GM18511 (cell line): ENCODE measurements at regions not wholly inside any gene's neighbourhood (a gene's known extent, or its start where the extent isn't known, plus 50 kb on each side); places are given as distances from the start of the nearest gene placed in this dataset.
"Not testable (repeated sequence)": the region's sequence is repeated elsewhere in the genome, so short reads cannot be mapped to it uniquely, and the experiment has no call there.

ENCODE experiments used
- ATAC-seq: cut with Tn5 transposase; IDR thresholded peaks from one replicate; pipeline ENCODE4 v1.9.1; 2021; ENCODE audit warnings: mild to moderate bottlenecking, moderate library complexity; ENCODE audit not compliant: unreplicated experiment

GRCh38 chr11:64428693-64429092 lies 69.7 kb downstream of the RPS6KA4 start:
- ATAC-seq = no peak

GRCh38 chr11:64429970-64430369 lies 71.0 kb downstream of the RPS6KA4 start:
- ATAC-seq = no peak

GRCh38 chr11:64430645-64431044 lies 71.7 kb downstream of the RPS6KA4 start:
- ATAC-seq = no peak

- no peak for ATAC-seq
Measured at GRCh38 chr11:64436000-64436399, 77.0 kb downstream of the RPS6KA4 start.

- no peak for ATAC-seq
Measured at GRCh38 chr11:64437426-64437825, 78.5 kb downstream of the RPS6KA4 start.

- no peak for ATAC-seq
Measured at GRCh38 chr11:64438986-64439771, 80.2 kb downstream of the RPS6KA4 start.

GRCh38 chr11:64439772-64440491 lies 81.0 kb downstream of the RPS6KA4 start:
- not testable (repeated sequence) for ATAC-seq

- ATAC-seq = no peak
Measured at GRCh38 chr11:64441127-64441526, 82.2 kb downstream of the RPS6KA4 start.

GRCh38 chr11:64443001-64443400 lies 84.0 kb downstream of the RPS6KA4 start:
- no peak for ATAC-seq

GRCh38 chr11:64444838-64445441 lies 86.0 kb downstream of the RPS6KA4 start:
- no peak for ATAC-seq

GRCh38 chr11:64445651-64446050 lies 86.7 kb downstream of the RPS6KA4 start:
- no peak for ATAC-seq

GRCh38 chr11:64447831-64448598 lies 89.1 kb downstream of the RPS6KA4 start:
- ATAC-seq = no peak

- peak; percentile 73 for ATAC-seq
Measured at GRCh38 chr11:64448599-64449380, 89.8 kb downstream of the RPS6KA4 start.

GRCh38 chr11:64449381-64450167 lies 90.6 kb downstream of the RPS6KA4 start:
- ATAC-seq = peak; percentile 68

GRCh38 chr11:64450168-64450560 lies 91.2 kb downstream of the RPS6KA4 start:
- no peak for ATAC-seq

- no peak for ATAC-seq
Measured at GRCh38 chr11:64451856-64452255, 92.9 kb downstream of the RPS6KA4 start.

- no peak for ATAC-seq
Measured at GRCh38 chr11:64453466-64453865, 94.5 kb downstream of the RPS6KA4 start.

- no peak for ATAC-seq
Measured at GRCh38 chr11:64455456-64456261, 96.7 kb downstream of the RPS6KA4 start.
